HS-5 (cell line): ENCODE measurements at regions not wholly inside any gene's neighbourhood (a gene's known extent, or its start where the extent isn't known, plus 50 kb on each side); places are given as distances from the start of the nearest gene placed in this dataset.
"Not testable (repeated sequence)": the region's sequence is repeated elsewhere in the genome, so short reads cannot be mapped to it uniquely, and the experiment has no call there.

Experiments used
- DNase-seq: peaks from one replicate; pipeline ENCODE4 v3.0.0-alpha.2; 2012; ENCODE audit warnings: low read depth

DNA sequence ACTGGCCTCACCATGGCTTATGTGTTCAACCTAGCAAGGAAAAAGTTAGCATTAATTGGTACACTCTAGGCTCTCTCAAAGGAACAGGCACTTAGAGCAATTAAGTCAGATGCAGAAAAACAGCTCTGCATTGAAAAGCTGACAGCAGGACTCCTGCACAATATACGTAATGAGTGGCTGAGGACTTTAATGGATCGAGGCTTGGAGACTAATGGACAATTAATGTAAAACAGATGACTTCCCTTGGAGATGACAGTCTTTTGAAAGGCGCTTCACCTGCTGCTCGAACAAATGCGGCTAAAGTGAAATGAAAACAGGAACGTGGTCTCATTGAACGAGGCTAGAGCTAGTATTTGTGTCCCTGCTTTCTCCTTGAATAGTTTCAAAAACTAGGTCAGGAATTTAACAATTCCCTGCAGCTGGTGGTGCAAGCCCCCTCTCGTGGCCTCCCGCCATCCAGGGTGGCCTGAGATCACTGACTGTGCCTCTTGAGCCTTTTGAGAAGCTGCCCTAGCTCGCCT is 137.1 kb downstream of the ELOVL4 start:
- DNase-seq: no peak

- no peak for DNase-seq
Observed at GRCh38 chr6:79808921-79809320, 138.4 kb downstream of the ELOVL4 start.

GRCh38 chr6:79806661-79807060 is 140.7 kb downstream of the ELOVL4 start:
- DNase-seq: not testable (repeated sequence)

- DNase-seq: no peak
Observed at GRCh38 chr6:79804732-79805131, 142.6 kb downstream of the ELOVL4 start.

- DNase-seq: no peak
Observed at GRCh38 chr6:79803917-79804316, 143.4 kb downstream of the ELOVL4 start.

DNA sequence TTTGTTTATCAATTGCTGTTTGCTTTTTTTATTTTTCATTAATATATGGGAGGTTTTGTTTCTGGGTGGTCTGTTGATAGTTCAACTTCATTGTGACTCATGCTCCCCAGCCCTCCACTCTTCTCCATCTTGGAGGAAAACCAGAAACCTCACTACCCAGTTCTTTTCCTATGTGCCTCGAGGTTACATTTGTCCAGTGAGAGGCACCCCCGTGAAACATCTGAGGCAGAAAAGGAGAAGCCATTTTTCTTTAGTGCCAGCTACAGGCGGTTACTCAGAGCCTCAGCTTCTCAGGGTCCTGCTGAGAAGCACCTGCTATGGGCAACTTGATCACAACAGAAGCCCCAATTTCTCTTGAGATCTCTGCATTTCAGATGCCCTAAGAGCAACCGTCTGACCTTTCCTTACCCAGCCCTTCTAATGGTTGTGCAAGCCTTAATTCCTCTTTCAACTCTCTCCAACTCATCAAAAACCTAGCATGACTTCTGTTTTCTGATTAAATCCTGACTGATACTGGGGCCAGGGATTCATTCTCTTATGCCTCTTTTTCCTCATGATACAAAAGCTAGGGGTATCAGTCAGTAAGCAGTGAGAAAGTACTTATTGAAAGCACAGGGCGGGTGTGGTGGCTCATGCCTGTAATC is 144.6 kb downstream of the ELOVL4 start:
- no peak for DNase-seq

DNA sequence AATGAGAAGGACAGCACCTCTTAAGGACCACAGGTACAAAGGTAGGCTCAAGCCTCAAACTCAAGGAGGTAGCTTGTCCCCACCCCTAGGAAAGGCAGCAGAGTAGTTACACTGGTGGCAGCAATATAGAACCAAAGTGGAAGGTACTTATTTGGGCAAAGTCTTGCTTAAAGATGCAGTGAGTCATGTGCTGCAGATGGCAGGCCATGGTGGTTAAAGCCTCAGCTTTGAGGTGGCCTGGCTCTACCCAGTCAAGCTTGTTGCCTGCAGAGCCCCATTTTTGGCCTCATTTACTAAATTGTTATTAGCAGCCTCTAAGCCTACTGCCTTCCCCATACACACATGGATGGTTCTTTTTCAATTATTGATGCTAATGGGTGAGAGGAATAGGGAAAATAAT is 146.0 kb downstream of the ELOVL4 start:
- no peak for DNase-seq

- DNase-seq: no peak
Observed at GRCh38 chr6:79798841-79799240, 148.5 kb downstream of the ELOVL4 start.

GRCh38 chr6:79797912-79798311 is 149.4 kb downstream of the ELOVL4 start:
- DNase-seq: no peak

DNA sequence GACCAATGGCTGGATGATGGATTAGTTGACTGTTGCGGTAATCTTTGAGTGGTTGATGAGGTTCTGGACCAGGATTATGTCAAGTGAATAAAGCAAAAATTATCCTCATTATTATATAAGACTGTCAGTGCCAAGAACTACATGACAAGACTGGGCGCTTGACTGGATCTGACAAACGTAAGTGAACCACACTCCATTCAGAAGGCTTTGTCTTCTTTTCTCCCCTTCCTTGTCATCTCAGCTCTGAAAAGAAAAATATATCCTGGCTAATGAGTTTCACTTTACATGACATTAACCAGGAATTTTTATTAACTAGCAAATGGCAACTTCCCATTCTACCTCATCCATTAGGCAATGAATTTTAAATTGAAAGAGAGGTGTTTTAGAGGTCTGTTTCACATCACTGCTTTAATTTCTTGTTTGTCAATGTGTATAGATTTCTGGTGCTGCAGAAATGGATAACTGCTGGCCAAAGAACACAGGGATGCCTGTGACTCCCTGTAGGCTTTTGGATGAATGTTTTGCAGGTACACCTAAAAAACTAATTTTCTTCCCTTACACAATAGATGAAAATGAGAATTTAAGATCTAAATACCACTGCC is 150.1 kb downstream of the ELOVL4 start:
- no peak for DNase-seq

DNA sequence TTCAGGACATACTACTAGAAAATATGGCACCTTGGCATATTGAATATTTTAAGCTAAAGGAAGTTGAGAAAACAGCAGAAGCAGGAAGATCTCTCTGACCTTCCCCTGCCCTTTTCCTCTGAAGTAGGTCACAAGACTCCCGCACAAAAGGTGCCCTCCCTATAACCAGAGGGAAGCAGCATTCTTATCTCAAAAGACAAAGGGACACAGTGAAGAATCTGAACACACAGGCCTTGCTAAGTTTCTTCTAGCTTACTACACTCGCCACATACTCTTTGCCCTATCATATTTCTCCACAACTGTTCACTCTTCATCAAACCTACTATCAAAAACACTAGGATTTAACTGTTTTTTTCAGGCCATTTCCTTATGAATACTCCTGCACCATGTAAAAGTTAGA is 151.2 kb downstream of the ELOVL4 start:
- DNase-seq: no peak

DNA sequence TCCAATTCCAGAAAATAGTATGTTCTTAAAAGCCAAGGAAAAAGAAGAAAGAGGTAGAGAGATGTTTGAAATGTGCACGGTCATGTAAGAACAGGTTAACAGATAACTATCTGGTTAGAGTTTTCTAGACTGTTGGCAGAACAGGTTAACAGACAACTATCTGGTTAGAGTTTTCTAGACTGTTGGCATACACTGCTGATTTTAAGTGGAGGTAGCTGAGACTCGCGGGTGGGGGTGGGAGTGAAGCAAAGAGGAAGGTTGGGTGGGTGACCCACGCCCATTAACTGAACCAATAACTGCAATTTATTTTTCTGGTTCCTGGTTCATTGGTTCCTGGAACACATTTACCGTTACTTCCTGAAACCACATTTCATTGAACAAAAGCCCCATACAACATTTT is 157.5 kb downstream of the ELOVL4 start:
- DNase-seq: no peak

- no peak for DNase-seq
Observed at GRCh38 chr6:79788756-79789155, 157.6 kb downstream of the SH3BGRL2 start.

DNA sequence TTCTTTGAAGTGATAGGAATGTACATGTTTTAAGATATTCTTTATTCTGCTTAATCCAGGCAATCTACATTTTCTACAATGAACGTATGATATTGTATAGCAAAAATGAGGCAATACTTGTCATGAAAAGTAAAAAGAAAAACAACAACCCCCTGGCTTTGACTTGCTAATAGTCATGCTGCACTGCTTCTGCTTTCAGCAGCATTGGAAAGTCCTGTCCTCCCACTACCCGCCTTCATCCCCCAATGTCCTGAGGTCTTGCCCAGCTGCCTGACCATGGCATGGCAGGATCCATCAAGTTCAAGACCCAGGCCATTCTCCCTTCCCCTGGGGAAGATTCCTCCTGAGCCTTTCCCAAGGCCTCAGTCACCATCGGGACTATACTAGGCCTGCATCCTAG is 156.5 kb downstream of the SH3BGRL2 start:
- no peak for DNase-seq

GRCh38 chr6:79784395-79784753 is 153.2 kb downstream of the SH3BGRL2 start:
- DNase-seq: no peak

GRCh38 chr6:79783670-79784394 is 152.7 kb downstream of the SH3BGRL2 start:
- DNase-seq: no peak

DNA sequence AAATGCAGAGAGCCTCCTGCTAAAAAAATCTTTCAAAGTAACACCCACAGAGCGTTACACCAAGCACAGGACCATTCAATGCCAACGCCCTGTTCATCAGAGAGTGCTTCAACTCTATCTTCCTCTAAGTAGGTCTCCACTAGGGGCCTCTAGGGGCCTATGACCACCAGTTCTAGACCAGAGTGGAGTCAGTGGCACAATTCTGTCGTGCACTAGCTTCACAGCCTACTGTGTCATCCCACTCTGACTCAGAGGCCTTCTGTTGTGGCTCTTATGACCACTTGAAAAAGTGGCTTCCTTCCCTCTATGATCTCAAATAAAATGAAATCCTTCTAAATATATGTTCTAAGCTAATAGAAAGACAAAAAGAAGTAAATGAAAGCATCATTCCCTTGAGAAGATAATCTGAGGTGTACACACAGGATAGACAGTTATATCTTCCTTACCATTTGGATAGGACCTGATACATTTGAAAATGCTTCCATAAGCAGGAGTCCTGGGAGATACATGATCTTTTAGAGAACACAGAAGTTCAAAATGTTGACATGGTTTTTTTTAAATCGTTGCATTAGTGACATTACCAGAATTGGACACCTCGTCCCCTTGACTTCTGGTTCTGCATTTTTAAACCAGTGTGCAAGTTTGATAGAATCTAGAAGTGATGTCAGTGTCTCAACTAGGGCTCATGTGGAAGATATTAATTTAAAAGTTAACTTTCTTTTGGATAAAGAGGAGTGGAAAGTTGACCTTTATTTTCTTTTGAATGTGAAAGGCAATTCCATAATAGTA is 151.9 kb downstream of the SH3BGRL2 start:
- DNase-seq: no peak

DNA sequence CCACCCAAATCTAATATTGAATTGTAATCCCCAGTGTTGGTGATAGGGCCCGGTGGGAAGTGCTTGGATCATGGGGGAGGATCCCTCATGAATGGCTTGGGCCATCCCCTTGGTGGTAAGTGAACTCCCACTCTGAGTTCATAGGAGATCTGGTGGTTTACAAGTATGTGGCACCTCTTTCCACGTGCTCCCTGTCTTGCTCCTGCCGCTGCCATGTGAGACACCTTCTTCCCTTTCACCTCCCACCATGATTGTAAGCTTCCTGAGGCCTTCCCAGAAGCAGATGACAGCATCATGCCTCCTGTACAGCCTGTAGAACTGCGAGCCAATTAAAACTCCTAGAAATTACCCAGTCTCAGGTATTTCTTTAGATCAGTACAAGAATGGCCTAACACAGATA is 150.8 kb downstream of the SH3BGRL2 start:
- DNase-seq: no peak

DNA sequence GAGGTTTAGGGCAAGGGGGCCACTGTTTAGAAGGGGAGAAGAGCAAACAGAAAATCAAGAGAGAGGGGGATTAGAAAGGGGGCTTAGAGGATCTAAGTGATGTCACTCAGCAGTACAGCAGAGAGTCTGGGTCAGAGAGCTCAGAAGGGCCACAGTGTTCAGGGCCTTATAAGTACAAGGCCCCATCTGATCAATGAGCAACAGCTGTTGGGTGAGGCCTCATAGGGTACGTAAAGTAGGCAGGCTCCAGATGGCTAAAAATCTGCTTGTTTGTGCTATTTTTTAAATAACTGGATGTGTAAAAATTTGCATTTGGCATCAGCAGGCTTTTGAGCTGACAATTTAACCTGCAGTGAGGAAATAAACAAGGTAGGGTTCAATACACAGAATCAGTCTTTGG is 149.8 kb downstream of the SH3BGRL2 start:
- no peak for DNase-seq

GRCh38 chr6:79778816-79779215 is 147.7 kb downstream of the SH3BGRL2 start:
- DNase-seq: no peak

GRCh38 chr6:79777713-79778579 is 146.8 kb downstream of the SH3BGRL2 start:
- peak; percentile 28 for DNase-seq

DNA sequence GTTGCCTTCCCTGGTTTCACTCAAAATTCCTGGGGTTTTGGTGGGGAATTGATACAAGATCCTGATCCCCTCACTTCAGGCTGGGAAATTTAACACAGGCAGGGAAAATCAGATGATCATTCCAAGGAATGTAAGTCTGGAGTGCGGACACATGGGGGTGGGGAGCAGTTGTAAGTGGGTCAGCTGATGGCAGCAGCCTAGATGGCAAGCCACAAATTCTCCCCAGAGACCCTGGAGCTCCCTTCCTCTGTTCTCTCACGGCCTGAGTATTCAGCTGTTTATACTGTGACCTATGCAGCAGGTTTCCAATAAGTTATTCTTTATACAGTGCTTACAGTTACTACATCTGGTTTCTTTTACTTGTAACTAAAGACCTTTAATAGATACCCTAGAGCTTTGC is 144.9 kb downstream of the SH3BGRL2 start:
- no peak for DNase-seq
